ENCODE measurements at regions not wholly inside any gene's neighbourhood (a gene's known extent, or its start where the extent isn't known, plus 50 kb on each side); places are given as distances from the start of the nearest gene placed in this dataset.

DNA sequence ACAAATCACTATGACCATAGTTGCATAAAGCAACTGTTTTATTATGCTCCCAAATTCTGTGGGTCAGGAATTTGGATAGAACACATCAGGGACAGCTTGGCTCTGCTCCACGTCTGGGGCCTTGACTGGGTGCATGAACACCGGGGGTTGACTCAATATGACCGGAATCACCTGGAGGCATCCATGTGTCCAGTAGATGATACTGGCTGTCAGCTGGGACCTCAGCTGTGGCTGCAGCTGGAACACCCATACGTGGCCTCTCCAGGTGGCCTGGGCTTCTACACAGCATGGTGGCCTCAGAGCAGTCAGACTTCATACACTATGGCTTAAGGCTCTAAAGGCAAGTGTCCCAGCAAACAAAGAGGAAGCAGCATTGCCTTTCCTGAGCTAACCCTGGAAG lies 113.4 kb downstream of the NRN1 start:
- Histone ChIP-seq H3K4me1 (ENCODE audit: control insufficient read depth, insufficient read depth, low read length) (no peaks in the 10 kb centered on the region), H3K9me3 (ENCODE audit: control insufficient read depth, low read length) (peaks cover 4% of the 10 kb centered on the region), H3K4me3 (ENCODE audit: low read length) (no peak overlapping the region), H3K9ac (ENCODE audit: extremely low read depth, low read length, poor library complexity, severe bottlenecking) (no peak overlapping the region), H3K27me3 (ENCODE audit: control insufficient read depth, insufficient read depth, low read length, poor library complexity, severe bottlenecking) (no peaks in the 10 kb centered on the region), H3K36me3 (ENCODE audit: control insufficient read depth, insufficient read depth, low read length) (no peaks in the 10 kb centered on the region), H3K27ac (ENCODE audit: low read depth, low read length) (no peak overlapping the region)
- Mint-ChIP-seq H3K27ac (no peak overlapping the region), H3K9me3 (peaks cover 19% of the 10 kb centered on the region), H3K36me3 (ENCODE audit: low read depth) (no peaks in the 10 kb centered on the region), H3K4me1 (no peaks in the 10 kb centered on the region), H3K4me3 (no peak overlapping the region), H3K27me3 (ENCODE audit: insufficient read depth) (peaks cover 14% of the 10 kb centered on the region)
- 91 to 98% methylated on average over 4 of the region's 4 CpGs for WGBS, 2 experiments (ENCODE audit: insufficient coverage in 1 of 2, insufficient read length in 1 of 2)
- no peak for DNase-seq
- TF ChIP-seq, protein P1, sequence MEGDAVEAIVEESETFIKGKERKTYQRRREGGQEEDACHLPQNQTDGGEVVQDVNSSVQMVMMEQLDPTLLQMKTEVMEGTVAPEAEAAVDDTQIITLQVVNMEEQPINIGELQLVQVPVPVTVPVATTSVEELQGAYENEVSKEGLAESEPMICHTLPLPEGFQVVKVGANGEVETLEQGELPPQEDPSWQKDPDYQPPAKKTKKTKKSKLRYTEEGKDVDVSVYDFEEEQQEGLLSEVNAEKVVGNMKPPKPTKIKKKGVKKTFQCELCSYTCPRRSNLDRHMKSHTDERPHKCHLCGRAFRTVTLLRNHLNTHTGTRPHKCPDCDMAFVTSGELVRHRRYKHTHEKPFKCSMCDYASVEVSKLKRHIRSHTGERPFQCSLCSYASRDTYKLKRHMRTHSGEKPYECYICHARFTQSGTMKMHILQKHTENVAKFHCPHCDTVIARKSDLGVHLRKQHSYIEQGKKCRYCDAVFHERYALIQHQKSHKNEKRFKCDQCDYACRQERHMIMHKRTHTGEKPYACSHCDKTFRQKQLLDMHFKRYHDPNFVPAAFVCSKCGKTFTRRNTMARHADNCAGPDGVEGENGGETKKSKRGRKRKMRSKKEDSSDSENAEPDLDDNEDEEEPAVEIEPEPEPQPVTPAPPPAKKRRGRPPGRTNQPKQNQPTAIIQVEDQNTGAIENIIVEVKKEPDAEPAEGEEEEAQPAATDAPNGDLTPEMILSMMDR (conservative IDR thresholded peaks at IDR 0.05): no peak

DNA sequence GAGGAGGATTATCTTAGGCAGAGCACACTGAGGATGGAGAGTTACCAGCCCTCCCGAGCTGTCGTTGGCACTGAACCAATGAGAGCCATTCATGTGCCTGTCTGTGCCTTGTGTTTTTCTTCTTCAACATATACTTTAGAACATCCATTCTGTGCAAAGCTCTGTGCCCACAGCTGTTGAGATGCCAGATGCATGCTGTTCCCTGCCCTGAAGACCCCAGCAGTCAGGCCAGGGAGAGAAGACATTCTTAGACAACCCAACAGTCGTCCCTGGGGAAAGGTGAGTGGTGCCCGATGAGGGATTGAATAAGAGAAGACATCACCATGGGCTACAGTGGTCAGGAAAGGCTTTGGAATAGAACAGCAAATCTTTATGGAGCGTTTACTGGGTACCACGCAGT lies 114.1 kb downstream of the NRN1 start:
- no peak overlapping the region for H3K9ac ChIP-seq (ENCODE audit: extremely low read depth, low read length, poor library complexity, severe bottlenecking)
- no peaks in the 10 kb centered on the region for H3K4me1 ChIP-seq (ENCODE audit: control insufficient read depth, insufficient read depth, low read length)
- no peaks in the 10 kb centered on the region for H3K4me1 Mint-ChIP-seq
- H3K27ac ChIP-seq (ENCODE audit: low read depth, low read length): no peak overlapping the region
- WGBS, 2 experiments (ENCODE audit: insufficient coverage in 1 of 2, insufficient read length in 1 of 2): 83 to 95% methylated on average over 2 to 6 of the region's 6 CpGs
- peak overlapping the region; percentile 67 for H3K4me3 ChIP-seq (ENCODE audit: low read length)
- H3K9me3 ChIP-seq (ENCODE audit: control insufficient read depth, low read length): peaks cover 4% of the 10 kb centered on the region
- H3K9me3 Mint-ChIP-seq: peaks cover 19% of the 10 kb centered on the region
- peak overlapping the region; percentile 83 for H3K4me3 Mint-ChIP-seq
- no peak overlapping the region for H3K27ac Mint-ChIP-seq
- no peaks in the 10 kb centered on the region for H3K27me3 ChIP-seq (ENCODE audit: control insufficient read depth, insufficient read depth, low read length, poor library complexity, severe bottlenecking)
- H3K36me3 ChIP-seq (ENCODE audit: control insufficient read depth, insufficient read depth, low read length): no peaks in the 10 kb centered on the region
- peaks cover 14% of the 10 kb centered on the region for H3K27me3 Mint-ChIP-seq (ENCODE audit: insufficient read depth)
- no peak for DNase-seq
- H3K36me3 Mint-ChIP-seq (ENCODE audit: low read depth): no peaks in the 10 kb centered on the region
- TF ChIP-seq, protein P1 (conservative IDR thresholded peaks at IDR 0.05): no peak

DNA sequence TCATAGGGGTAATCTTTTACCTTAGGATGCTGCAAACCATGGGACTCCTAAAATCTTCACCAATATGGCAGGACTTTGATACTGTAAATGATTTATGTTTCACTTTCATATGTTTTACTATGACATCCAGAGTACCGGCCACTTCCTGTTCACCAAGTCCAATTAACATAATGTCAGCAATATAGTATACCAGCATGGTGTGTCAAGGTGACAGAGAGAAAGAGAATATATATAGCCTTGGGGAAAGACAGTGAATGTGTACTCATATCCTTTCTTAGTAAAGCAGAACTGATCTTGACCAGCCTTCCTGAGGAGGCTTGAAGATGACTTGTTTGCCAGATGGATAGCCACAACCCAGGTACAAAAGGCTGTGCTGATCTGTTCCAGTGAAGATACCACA lies 127.9 kb downstream of the NRN1 start:
- no peak overlapping the region for H3K27ac ChIP-seq (ENCODE audit: low read depth, low read length)
- H3K4me3 ChIP-seq (ENCODE audit: low read length): no peak overlapping the region
- H3K4me1 ChIP-seq (ENCODE audit: control insufficient read depth, insufficient read depth, low read length): no peaks in the 10 kb centered on the region
- Mint-ChIP-seq H3K36me3 (ENCODE audit: low read depth) (no peaks in the 10 kb centered on the region), H3K4me3 (no peak overlapping the region), H3K27ac (no peak overlapping the region), H3K27me3 (ENCODE audit: insufficient read depth) (peaks cover 21% of the 10 kb centered on the region), H3K9me3 (no peaks in the 10 kb centered on the region), H3K4me1 (no peaks in the 10 kb centered on the region)
- 100% methylated on average over 1 of the region's 1 CpG; no CpG with 5 or more reads in 1 of the 2 experiments for WGBS, 2 experiments (ENCODE audit: insufficient coverage in 1 of 2, insufficient read length in 1 of 2)
- TF ChIP-seq, protein P1 (conservative IDR thresholded peaks at IDR 0.05): no peak
- H3K9ac ChIP-seq (ENCODE audit: extremely low read depth, low read length, poor library complexity, severe bottlenecking): no peak overlapping the region
- H3K9me3 ChIP-seq (ENCODE audit: control insufficient read depth, low read length): no peaks in the 10 kb centered on the region
- no peak for DNase-seq
- H3K27me3 ChIP-seq (ENCODE audit: control insufficient read depth, insufficient read depth, low read length, poor library complexity, severe bottlenecking): no peaks in the 10 kb centered on the region
- H3K36me3 ChIP-seq (ENCODE audit: control insufficient read depth, insufficient read depth, low read length): no peaks in the 10 kb centered on the region

All from endodermal cell (in vitro differentiated cells).